ENCODE measurements at regions not wholly inside any gene's neighbourhood (a gene's known extent, or its start where the extent isn't known, plus 50 kb on each side); places are given as distances from the start of the nearest gene placed in this dataset.
A peak's percentile ranks its signal among the peaks of the same experiment; 100 is the strongest.

DNA sequence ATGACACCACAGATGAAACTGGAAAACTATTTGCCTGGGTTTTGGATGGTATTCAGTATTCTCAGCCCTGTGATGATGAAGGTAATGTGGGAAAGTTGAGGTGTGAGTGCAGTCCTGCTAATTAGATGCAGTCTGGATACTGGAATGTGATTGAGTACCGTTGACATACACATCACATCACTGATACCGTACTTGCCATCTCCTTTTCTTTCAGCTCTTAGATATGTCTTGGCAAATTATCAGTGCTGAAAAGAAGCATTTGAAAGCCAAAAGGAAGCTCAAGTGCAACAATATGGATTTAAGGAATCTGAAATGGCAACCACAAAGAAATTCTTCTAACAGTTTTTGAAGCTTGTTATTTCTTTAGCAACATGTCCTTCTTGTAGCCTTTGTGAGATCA is 381.4 kb upstream of the TGFBR2 start:
- POLR2A ChIA-PET, result no interaction called here

GRCh38 chr3:30226601-30227151 is 379.7 kb upstream of the TGFBR2 start:
- POLR2A ChIA-PET, result no interaction called here
- no peak for DNase-seq (ENCODE audit: low read depth)
- H3K36me3 ChIP-seq (ENCODE audit: control insufficient read depth, insufficient read depth, low read length), result no peaks in the 10 kb centered on the region
- no peak overlapping the region for H3K4me3 ChIP-seq (ENCODE audit: low read depth, low read length)
- H3K27me3 ChIP-seq (ENCODE audit: control insufficient read depth, insufficient read depth, low read length), result no peaks in the 10 kb centered on the region
- TF ChIP-seq CTCF (IDR thresholded peaks at IDR 0.05; ENCODE audit: insufficient read depth, low read depth, low read length), result no peak
- CTCF ChIA-PET, result interaction anchor here (1.1 kb wide), 1 partner anchor 49 kb away, joined by 3 read pairs; no protein-coding TSS in a partner anchor

More for the DNA sequence above, 381.4 kb upstream of the TGFBR2 start:
- no peak overlapping the region for H3K4me3 ChIP-seq (ENCODE audit: low read depth, low read length)
- H3K27me3 ChIP-seq (ENCODE audit: control insufficient read depth, insufficient read depth, low read length), result no peaks in the 10 kb centered on the region
- no peaks in the 10 kb centered on the region for H3K36me3 ChIP-seq (ENCODE audit: control insufficient read depth, insufficient read depth, low read length)
- no peak for TF ChIP-seq CTCF (IDR thresholded peaks at IDR 0.05; ENCODE audit: insufficient read depth, low read depth, low read length)
- CTCF ChIA-PET, result no interaction called here
- no peak for DNase-seq (ENCODE audit: low read depth)

GRCh38 chr3:30227571-30228301 is 378.7 kb upstream of the TGFBR2 start:
- no peaks in the 10 kb centered on the region for H3K27me3 ChIP-seq (ENCODE audit: control insufficient read depth, insufficient read depth, low read length)
- peak; percentile 84 for DNase-seq (ENCODE audit: low read depth)
- TF ChIP-seq CTCF (IDR thresholded peaks at IDR 0.05; ENCODE audit: insufficient read depth, low read depth, low read length), result no peak
- H3K36me3 ChIP-seq (ENCODE audit: control insufficient read depth, insufficient read depth, low read length), result no peaks in the 10 kb centered on the region
- ChIA-PET CTCF (interaction anchor here (2.0 kb wide), 1 partner anchor 465 kb away, joined by 5 read pairs; no protein-coding TSS in a partner anchor), POLR2A (interaction anchor here (0.6 kb wide), 1 partner anchor 963 kb away, joined by 4 read pairs; no protein-coding TSS in a partner anchor)
- H3K4me3 ChIP-seq (ENCODE audit: low read depth, low read length), result no peak overlapping the region

DNA sequence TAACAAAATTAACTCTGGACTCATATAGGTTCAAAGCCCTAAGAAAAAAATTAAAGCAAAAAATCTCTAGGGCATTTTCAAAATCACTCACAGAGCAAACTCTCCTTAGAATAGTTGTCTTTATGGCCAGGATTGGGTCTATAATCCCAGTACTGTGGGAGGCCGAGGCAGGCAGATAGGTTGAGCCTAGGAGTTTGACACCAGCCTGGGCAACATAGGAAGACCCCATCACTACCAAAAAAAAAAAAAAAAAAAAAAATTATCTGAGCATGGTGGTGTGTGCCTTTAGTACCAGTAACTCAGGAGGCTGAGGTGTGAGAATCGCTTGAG is 378.1 kb upstream of the TGFBR2 start:
- CTCF ChIA-PET, result interaction anchor here (2.0 kb wide), 1 partner anchor 465 kb away, joined by 5 read pairs; no protein-coding TSS in a partner anchor
- H3K27me3 ChIP-seq (ENCODE audit: control insufficient read depth, insufficient read depth, low read length), result no peaks in the 10 kb centered on the region
- H3K4me3 ChIP-seq (ENCODE audit: low read depth, low read length), result no peak overlapping the region
- H3K36me3 ChIP-seq (ENCODE audit: control insufficient read depth, insufficient read depth, low read length), result no peaks in the 10 kb centered on the region
- POLR2A ChIA-PET, result interaction anchor here (0.6 kb wide), 1 partner anchor 962 kb away, joined by 4 read pairs; no protein-coding TSS in a partner anchor
- TF ChIP-seq CTCF (IDR thresholded peaks at IDR 0.05; ENCODE audit: insufficient read depth, low read depth, low read length), result no peak
- no peak for DNase-seq (ENCODE audit: low read depth)

DNA sequence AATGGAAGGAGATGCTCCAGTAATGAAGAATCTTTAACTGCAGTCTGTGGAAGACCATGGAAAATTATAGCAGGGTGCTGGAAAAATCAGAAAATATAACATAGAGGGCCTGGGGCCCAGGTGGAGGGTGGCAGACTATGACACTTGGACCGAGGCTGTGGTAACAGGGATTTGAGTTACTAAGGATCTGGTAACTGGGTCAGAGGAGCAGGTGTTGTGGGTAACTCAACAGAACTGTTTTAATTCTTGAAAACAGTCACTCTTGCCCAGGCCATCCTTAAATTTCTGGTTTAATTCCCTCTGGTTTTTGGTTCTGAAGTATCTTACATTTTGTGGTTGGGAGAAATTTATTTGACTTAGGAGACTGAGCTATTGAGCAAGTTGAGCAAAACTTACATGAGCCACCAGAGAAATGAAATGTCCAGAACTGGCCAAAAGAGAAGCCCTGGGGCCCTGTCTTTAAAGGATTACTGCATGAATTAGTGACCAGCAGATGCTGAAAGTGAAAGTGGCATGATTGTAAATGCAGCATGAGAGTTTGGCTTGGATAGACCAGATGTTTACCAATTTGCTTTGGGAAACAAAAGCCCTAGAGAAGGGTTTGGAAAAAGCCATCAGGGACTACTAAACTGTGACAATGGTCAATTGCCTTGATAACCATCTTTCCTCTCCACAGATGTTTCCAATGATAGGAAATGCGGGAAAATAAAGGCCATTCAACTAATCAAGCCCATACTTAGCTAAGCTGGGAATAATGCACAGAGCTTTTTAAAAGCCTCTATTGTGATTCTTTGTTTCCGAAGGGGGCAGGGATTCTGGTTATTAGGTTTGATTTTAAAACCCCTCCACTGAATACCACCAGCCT is 374.9 kb upstream of the TGFBR2 start:
- POLR2A ChIA-PET, result interaction anchor here (0.6 to 1.0 kb wide), 2 partner anchors 59 to 375 kb away, joined by 4 read pairs; partner anchors contain the start of gene TGFBR2
- H3K4me3 ChIP-seq (ENCODE audit: low read depth, low read length), result no peak overlapping the region
- CTCF ChIA-PET, result interaction anchor here (0.6 to 1.8 kb wide), 2 partner anchors 32 to 89 kb away, joined by 3 to 7 read pairs; no protein-coding TSS in a partner anchor

More for the DNA sequence above, 374.9 kb upstream of the TGFBR2 start:
- Histone ChIP-seq H3K27me3 (ENCODE audit: control insufficient read depth, insufficient read depth, low read length) (no peaks in the 10 kb centered on the region), H3K36me3 (ENCODE audit: control insufficient read depth, insufficient read depth, low read length) (no peaks in the 10 kb centered on the region)
- DNase-seq (ENCODE audit: low read depth), result peak; percentile 78
- no peak for TF ChIP-seq CTCF (IDR thresholded peaks at IDR 0.05; ENCODE audit: insufficient read depth, low read depth, low read length)
